Stimulated activated CD4-positive, alpha-beta T cell treated with anti-CD3 and anti-CD28 coated beads, TNF-alpha, amount 100 ng/mL, for 24 hours (primary cell): ENCODE measurements at regions not wholly inside any gene's neighbourhood (a gene's known extent, or its start where the extent isn't known, plus 50 kb on each side); places are given as distances from the start of the nearest gene placed in this dataset.

Source experiments
- DNase-seq, 3 experiments: peaks; one replicate each; pipeline ENCODE4 v3.0.0-alpha.2; 2020; ENCODE audit warnings: low read depth in 3 of 3

DNA sequence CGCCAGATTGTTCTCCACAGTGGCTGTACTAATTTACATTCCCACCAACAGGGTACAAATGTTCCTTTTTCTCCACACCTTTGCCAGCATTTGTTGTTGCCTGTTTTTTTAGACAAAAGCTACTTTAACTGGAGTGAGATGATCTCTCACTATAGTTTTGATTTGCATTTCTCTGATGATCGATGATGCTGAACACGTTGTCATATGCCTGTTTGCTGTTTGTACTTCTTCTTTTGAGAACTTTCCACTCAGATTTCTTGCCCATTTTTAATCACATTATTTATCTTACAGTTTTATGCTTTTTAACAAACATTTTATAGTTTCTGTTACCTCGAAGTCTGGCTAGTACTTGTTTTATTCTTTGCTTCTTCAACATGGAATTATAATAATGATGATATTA, 643.7 kb upstream of the ALCAM start:
- no peak for DNase-seq

- no peak for DNase-seq
Measured at GRCh38 chr3:104731074-104731473, 635.6 kb upstream of the ALCAM start.

- DNase-seq = no peak
Measured at GRCh38 chr3:104734627-104735026, 632.1 kb upstream of the ALCAM start.

- no peak for DNase-seq
Measured at GRCh38 chr3:104735691-104736090, 631.0 kb upstream of the ALCAM start.

- DNase-seq = no peak
Measured at GRCh38 chr3:104738271-104738670, 628.4 kb upstream of the ALCAM start.

- DNase-seq = no peak
Measured at GRCh38 chr3:104740874-104741379, 625.8 kb upstream of the ALCAM start.

GRCh38 chr3:104742044-104742443, 624.7 kb upstream of the ALCAM start:
- DNase-seq = no peak

- no peak for DNase-seq
Measured at GRCh38 chr3:104745313-104745712, 621.4 kb upstream of the ALCAM start.

DNA sequence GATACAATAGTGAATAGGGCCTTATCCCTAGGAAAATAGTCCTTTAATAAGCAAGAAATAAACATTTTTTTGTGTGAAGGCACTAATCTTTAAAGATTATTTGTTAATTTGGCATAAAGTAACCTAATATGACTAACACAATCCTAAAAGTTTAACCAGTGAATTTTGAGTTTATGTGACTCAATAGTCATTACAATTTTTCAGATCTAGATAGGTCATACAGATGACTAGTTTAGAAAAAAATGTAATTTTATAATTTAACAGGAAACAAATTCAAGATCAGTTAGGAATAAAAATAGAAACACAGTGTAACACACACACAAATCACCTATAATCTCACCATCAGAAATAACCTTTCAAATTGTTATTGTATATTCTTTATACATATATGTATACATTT, 620.7 kb upstream of the ALCAM start:
- DNase-seq = no peak

DNA sequence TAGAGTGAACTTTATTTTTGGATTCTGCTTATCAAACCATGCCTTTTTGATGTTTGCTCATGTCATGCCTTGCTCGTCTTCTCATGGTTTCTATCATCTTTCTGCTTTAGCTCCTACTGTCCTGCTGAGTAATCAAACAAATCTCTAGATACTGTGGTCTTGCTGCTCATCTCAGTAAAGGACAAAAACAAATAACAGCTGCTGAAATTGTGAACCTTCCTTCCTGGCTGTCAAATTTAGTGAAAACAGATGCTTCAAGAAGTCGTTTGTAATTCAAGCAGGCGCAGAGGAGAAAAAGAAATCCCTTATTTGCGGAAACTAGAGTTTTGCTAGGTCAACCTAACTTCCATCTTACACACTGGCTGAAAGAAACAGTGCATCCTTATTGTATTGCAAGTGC, 616.1 kb upstream of the ALCAM start:
- DNase-seq = no peak

GRCh38 chr3:104755791-104756190, 610.9 kb upstream of the ALCAM start:
- no peak for DNase-seq

DNA sequence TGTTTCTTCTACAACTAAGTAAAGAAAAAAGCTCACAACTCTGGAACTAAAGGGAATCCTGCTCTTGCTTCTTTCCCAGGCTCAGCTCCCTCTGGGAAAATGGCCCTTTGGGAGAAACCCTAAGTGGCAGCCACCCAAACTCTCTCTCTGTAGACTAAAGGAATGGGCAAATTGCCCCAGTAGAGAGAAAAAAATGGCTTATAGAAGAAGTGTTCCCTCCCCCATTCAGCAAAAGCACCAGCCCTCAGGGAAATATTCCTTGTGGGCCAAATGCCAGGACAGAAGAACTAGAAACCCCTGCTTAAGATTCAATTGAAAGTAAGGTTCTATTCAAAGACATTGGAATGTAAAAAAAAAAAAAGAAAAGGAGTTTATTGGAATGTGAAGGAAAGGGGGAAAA, 603.7 kb upstream of the ALCAM start:
- DNase-seq = no peak

- DNase-seq = no peak
Measured at GRCh38 chr3:104764496-104764895, 602.2 kb upstream of the ALCAM start.

DNA sequence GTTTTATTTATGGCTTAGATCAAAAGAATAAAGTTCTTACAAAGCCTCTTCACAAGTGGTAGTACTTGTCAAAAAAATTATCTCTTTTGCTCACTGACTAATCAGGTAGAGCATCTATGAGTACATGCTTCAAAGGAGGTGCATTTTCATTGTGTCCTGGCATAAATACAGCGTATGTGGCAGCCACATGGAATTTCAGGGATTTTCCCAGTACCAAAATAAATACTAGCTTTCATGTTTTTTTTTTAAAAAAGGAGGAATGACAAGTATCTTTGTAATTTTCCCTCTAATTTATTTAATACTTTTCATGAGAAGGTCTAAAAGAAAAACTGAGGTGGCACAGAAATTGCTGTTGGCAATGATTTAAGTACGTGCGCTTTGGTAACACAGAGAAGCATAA, 597.8 kb upstream of the ALCAM start:
- DNase-seq = no peak

- no peak for DNase-seq
Measured at GRCh38 chr3:104779324-104779723, 587.4 kb upstream of the ALCAM start.

DNA sequence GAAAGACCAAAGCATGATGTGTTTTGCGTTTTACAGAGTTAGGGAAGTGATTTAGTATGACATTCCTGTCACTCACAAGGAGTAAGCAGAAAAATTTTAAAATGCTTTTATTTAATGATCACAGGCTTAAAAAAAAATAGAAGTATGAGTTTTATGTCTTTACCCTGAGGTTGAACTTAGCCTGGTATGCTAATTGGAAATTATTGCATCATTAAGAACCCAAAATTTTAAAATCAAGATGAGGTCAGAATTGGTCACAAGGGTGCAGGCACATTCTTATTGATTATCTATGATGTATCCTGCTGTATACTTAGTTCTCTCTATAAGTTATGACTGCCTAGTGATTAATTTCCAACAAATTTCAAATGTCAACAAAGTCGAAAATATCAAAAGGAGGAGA, 585.6 kb upstream of the ALCAM start:
- DNase-seq = no peak

- DNase-seq = no peak
Measured at GRCh38 chr3:104785947-104786346, 580.8 kb upstream of the ALCAM start.

DNA sequence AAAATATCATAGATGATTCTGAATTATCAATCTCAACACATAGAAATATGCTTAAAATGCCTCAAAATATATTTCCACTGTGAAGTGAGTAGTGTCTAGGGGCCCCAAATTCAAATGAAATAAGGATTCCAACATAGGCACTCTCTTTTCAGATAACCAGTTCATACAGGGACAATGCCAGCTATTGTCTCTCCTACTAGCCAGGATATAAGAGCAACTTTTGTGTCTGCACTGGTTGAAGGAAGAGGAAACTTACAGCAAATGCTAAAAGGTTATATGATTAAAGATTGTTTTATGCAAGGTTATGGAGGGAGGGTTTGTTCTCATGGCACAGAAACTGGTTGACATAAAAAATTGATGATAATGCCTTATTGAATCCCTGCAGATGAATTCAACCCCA, 579.4 kb upstream of the ALCAM start:
- no peak for DNase-seq

DNA sequence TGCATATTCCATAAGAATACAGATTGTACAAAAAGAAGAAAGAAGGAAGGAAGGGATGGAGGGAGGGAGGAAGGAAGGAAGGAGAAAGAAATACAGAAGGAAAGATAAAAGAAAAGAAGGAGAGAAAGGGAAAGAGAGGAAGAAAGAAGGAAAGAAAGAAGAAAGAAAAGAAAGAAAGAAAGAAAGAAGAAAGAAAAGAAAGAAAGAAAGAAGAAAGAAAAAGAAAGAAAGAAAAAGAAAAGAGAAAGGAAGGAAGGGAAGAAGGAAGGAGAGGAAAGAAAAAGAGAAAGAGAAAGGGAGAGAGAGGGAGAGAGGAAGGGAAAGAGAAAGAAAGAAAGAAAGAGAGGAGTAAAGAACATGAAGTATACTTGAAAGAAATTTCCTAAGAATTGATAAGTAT, 577.9 kb upstream of the ALCAM start:
- DNase-seq = no peak

GRCh38 chr3:104791331-104791730, 575.4 kb upstream of the ALCAM start:
- DNase-seq = no peak

- DNase-seq = no peak
Measured at GRCh38 chr3:104796556-104796955, 570.2 kb upstream of the ALCAM start.

DNA sequence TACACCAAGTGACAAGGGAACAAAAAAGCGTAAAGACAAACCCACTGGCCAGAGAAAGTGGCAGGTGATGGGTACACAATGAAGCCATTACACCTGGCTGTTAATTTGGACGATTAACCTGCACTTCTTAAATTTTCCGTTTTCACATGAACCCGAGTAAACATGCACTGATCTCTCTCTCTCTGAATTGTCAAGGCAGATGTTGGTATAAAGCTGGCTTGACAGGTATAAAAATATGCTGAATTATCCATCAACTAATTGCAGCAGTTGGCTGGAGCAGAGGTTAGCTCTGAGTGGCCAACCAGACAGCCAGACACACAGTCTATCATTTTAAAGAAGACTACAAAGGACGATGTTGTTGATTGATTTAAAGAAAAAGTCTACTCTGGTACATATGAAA, 561.7 kb upstream of the ALCAM start:
- no peak for DNase-seq

DNA sequence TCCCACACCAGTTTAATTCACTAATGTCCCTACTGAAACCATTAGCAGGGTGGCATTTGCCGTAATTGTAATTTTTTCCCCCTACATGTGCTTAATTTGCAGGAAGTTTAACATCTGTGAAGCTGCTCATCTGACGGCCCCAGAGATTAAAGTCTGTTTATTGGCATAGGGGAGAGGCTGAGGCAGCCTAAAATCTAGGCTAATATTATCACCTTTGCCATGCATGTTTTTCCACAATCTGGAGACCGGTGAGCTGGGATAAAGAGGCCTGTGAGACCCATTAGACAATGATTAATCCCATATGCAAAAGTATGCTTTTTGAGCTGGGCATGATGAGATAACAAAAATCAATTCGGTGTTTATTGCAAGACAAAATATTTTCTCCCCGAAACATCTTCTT, 561.2 kb upstream of the ALCAM start:
- DNase-seq = no peak

GRCh38 chr3:104810896-104811295, 555.8 kb upstream of the ALCAM start:
- no peak for DNase-seq

- DNase-seq = no peak
Measured at GRCh38 chr3:104816008-104816407, 550.7 kb upstream of the ALCAM start.
